B cell (primary cell): ENCODE measurements at regions not wholly inside any gene's neighbourhood (a gene's known extent, or its start where the extent isn't known, plus 50 kb on each side); places are given as distances from the start of the nearest gene placed in this dataset.

Source experiments
- CTCF ChIP-seq: fragments of 200-600 bp; IDR thresholded peaks from one replicate; pipeline ENCODE4 v1.8.0; 2022; ENCODE audit warnings: antibody characterized with exemption, mild to moderate bottlenecking
- EZH2 ChIP-seq: IDR thresholded peaks from 2 replicates; pipeline ENCODE4 v1.6.1; 2012; ENCODE audit warnings: borderline replicate concordance, low read depth, mild to moderate bottlenecking, moderate library complexity, low read length; ENCODE audit not compliant: insufficient read depth, poor library complexity, severe bottlenecking

DNA sequence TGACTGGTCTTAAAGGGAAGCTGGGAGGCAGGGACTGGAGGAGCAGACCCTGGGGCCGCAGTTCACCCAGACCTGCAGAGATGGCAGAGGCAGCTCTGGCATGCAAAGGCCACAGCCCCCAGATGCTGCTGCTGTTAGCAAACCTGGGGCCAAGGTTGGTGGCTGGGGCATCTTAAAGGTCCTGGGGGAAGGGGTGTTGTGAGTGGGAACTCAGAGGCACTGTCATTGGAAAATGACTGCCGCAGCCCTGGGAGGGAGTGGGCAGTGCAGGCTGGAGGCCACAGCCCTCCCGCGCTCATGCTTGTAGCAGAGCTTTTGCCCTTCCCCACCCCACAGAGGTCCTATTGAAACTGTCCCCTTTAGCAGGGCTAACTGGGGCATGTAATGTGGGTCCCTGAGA lies 111.8 kb downstream of the CTTN start:
- no peak for TF ChIP-seq CTCF
- TF ChIP-seq EZH2, result no peak
